Muscle layer of duodenum (tissue), 2 donors: ENCODE measurements at regions not wholly inside any gene's neighbourhood (a gene's known extent, or its start where the extent isn't known, plus 50 kb on each side); places are given as distances from the start of the nearest gene placed in this dataset.
"Not testable (repeated sequence)": the region's sequence is repeated elsewhere in the genome, so short reads cannot be mapped to it uniquely, and the experiment has no call there.

Source experiments
- H3K27ac ChIP-seq: one replicate; pipeline ENCODE4 v1.7.0; 2013; ENCODE audit warnings: mild to moderate bottlenecking, low read length
- H3K27me3 ChIP-seq: one replicate; pipeline ENCODE4 v1.7.0; 2013; ENCODE audit warnings: low read depth, mild to moderate bottlenecking, control low read depth, low read length
- H3K36me3 ChIP-seq, 2 donors: one replicate each; pipeline ENCODE4 v1.7.0; 2013; ENCODE audit warnings: low read length in 2 of 2, control low read depth in 1 of 2, mild to moderate bottlenecking in 1 of 2; ENCODE audit not compliant: insufficient read depth in 2 of 2, control insufficient read depth in 1 of 2
- H3K4me1 ChIP-seq, 2 donors: one replicate each; pipeline ENCODE4 v1.7.0; 2013; ENCODE audit warnings: low read length in 2 of 2, mild to moderate bottlenecking in 2 of 2, control low read depth in 1 of 2, moderate library complexity in 1 of 2; ENCODE audit not compliant: insufficient read depth in 2 of 2, control insufficient read depth in 1 of 2
- H3K4me3 ChIP-seq, 2 donors: one replicate each; pipeline ENCODE4 v1.7.0; 2013; ENCODE audit warnings: low read length in 2 of 2, low read depth in 1 of 2, mild to moderate bottlenecking in 1 of 2
- H3K9me3 ChIP-seq, 2 donors: one replicate each; pipeline ENCODE4 v1.7.0; 2013; ENCODE audit warnings: low read length in 2 of 2, control low read depth in 1 of 2, mild to moderate bottlenecking in 1 of 2; ENCODE audit not compliant: control insufficient read depth in 1 of 2
- donor health status: healthy.

DNA sequence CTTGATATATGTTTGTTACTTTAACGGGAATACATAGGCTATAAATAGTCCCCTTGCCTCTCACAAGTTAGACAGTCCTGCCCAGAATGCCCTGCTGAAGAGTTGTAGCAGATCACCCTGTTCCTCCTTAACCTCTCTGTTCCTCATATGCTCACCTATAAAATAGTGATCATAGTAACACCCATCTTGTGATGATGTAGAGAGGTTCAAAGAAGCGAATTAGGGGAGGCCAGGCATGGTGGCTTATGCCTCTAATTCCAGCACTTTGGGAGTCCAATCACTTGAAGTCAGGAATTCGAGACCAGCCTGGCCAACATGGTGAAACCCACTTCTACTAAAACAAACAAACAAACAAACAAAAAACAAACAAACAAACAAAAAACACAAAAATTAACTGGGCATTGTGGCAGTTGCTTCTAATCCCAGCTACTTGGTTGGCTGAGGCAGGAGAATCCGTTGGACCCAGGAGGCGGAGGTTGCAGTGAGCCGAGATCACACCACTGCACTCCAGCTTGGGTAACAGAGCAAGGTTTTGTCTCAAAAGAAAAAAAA, 518.5 kb upstream of the TPTE start:
- H3K4me3 ChIP-seq, H3K27ac ChIP-seq, H3K27me3 ChIP-seq, H3K4me1 ChIP-seq, H3K36me3 ChIP-seq, H3K9me3 ChIP-seq: not testable (repeated sequence)

DNA sequence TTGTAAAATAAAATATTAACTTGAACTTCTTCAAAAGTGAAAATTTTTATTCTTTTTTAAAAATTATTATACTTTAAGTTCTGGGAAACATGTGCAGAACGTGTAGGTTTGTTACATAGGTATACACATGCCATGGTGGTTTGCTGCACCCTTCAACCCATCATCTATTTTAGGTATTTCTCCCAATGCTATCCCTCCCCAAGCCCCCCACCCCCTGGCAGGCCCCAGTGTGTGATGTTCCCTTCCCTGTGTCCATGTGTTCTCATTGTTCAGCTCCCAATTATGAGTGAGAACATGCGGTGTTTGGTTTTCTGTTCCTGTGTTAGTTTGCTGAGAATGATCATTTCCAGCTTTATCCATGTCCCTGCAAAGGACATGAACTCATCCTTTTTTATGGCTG, 515.6 kb upstream of the TPTE start:
- H3K27me3 ChIP-seq, H3K4me1 ChIP-seq, H3K9me3 ChIP-seq, H3K36me3 ChIP-seq, H3K4me3 ChIP-seq, H3K27ac ChIP-seq: not testable (repeated sequence)

- not testable (repeated sequence) for H3K4me1 ChIP-seq, H3K27ac ChIP-seq, H3K36me3 ChIP-seq, H3K9me3 ChIP-seq, H3K27me3 ChIP-seq, H3K4me3 ChIP-seq
These were observed 504.4 kb upstream of the TPTE start for GRCh38 chr21:10016991-10017390.

- H3K4me1 ChIP-seq, H3K27me3 ChIP-seq, H3K36me3 ChIP-seq: not testable (repeated sequence)
These were observed 503.6 kb upstream of the TPTE start for GRCh38 chr21:10017757-10018156.

DNA sequence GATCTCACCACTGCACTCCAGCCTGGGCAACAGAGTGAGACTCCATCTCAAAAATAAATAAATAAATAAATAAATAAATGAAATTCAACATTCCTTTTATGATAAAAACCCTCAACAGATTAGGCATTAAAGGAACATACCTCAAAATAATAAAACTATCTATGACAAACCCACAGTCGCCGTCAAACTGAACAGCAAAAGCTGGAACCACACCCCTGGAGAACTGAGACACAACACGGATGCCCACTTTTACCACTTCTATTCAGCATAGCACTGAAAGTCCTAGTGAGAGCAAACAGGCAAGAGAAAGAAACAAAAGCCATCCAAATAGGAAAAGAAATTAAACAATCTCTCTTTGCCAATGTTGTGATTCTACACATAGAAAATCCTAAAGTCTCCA, 499.9 kb upstream of the TPTE start:
- not testable (repeated sequence) for H3K4me1 ChIP-seq, H3K27ac ChIP-seq, H3K36me3 ChIP-seq, H3K4me3 ChIP-seq, H3K27me3 ChIP-seq, H3K9me3 ChIP-seq

More at GRCh38 chr21:10017757-10018156, 503.6 kb upstream of the TPTE start:
- not testable (repeated sequence) for H3K27ac ChIP-seq, H3K9me3 ChIP-seq, H3K4me3 ChIP-seq

DNA sequence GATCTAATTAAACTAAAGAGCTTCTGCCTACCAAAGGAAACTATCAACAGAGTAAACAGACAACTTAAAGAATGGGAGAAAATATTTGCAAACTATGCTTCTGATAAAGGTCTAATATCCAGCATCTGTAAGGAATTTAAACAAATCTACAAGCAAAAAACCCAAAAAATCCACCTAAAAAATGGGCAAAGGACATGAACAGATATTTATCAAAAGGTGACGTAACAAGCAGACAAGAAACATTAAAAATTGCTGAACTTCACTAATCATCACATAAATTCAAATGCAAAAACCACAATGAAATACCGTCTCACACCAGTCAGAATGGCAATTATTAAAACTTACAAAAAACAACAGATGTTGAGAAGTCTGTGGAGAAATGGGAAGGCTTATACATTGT, 498.6 kb upstream of the TPTE start:
- H3K4me3 ChIP-seq, H3K27me3 ChIP-seq, H3K4me1 ChIP-seq, H3K27ac ChIP-seq, H3K9me3 ChIP-seq, H3K36me3 ChIP-seq: not testable (repeated sequence)
